Sigmoid colon (tissue), 6 donors: ENCODE measurements at regions not wholly inside any gene's neighbourhood (a gene's known extent, or its start where the extent isn't known, plus 50 kb on each side); places are given as distances from the start of the nearest gene placed in this dataset.

Experiments used
- DNase-seq: peaks from one replicate; pipeline ENCODE4 v3.0.0-alpha.2; 2019
- H3K27ac ChIP-seq, 4 donors: fragments of 200-600 bp; sonication (generic); one replicate each; pipeline ENCODE4 v1.5.1; 2016 to 2019; ENCODE audit warnings: mild to moderate bottlenecking in 1 of 4
- H3K27me3 ChIP-seq, 3 donors: fragments of 200-600 bp; sonication (generic); one replicate each; pipeline ENCODE4 v1.5.1; 2019; ENCODE audit warnings: mild to moderate bottlenecking in 1 of 3
- H3K36me3 ChIP-seq, 4 donors: fragments of 200-600 bp; sonication (generic); one replicate each; pipeline ENCODE4 v1.5.1; 2016 to 2019
- H3K4me1 ChIP-seq, 4 donors: fragments of 200-600 bp; sonication (generic); one replicate each; pipeline ENCODE4 v1.5.1; 2017 to 2019
- H3K4me3 ChIP-seq, 4 donors: fragments of 200-600 bp; sonication (generic); one replicate each; pipeline ENCODE4 v1.5.1; 2017 to 2019; ENCODE audit warnings: mild to moderate bottlenecking in 2 of 4, moderate library complexity in 1 of 4
- H3K9me3 ChIP-seq, 4 donors: fragments of 200-600 bp in 3 of 4; sonication (generic) in 3 of 4; one replicate each; pipeline versions ENCODE4 v1.5.1 to v1.6.1; 2013 to 2019
- CTCF ChIP-seq, 4 experiments: fragments of 450-650 bp in 3 of 4; fragments of 200-600 bp in 1 of 4; IDR thresholded peaks; one replicate each; pipeline ENCODE4 v1.5.1; 2016 to 2019; ENCODE audit warnings: antibody characterized with exemption in 4 of 4, mild to moderate bottlenecking in 3 of 4, moderate library complexity in 2 of 4
- EP300 ChIP-seq, 4 donors: sonication (generic); formaldehyde crosslinking; IDR thresholded peaks; one replicate each; pipeline ENCODE4 v1.6.1; 2017; ENCODE audit warnings: antibody characterized with exemption in 4 of 4
- POLR2A ChIP-seq, 2 donors: fragments of 450-650 bp; IDR thresholded peaks; one replicate each; pipeline ENCODE4 v1.6.1; 2016; ENCODE audit warnings: antibody characterized with exemption in 2 of 2, mild to moderate bottlenecking in 2 of 2, moderate library complexity in 2 of 2
- POLR2AphosphoS5 ChIP-seq, 4 donors: sonication (generic); formaldehyde crosslinking; IDR thresholded peaks; one replicate each; pipeline ENCODE4 v1.6.1; 2017; ENCODE audit warnings: antibody characterized with exemption in 4 of 4
- WGBS, 2 donors: extraction: QIAGEN DNeasy Blood & Tissue Kit; methylation state at CpG; one replicate each; pipeline ENCODE4 v1.1.7; 2013; 5-methylcytosine and 5-hydroxymethylcytosine counted together
- intact Hi-C: fragments of 100-400 bp; cut with DNase I; formaldehyde crosslinking; loops from one replicate; pipeline ENCODE4 v1.15.1; 2023
- small RNA-seq, 3 donors: library from RNA; depleted of rRNA; stranded (forward); fragments of <200 nt; gene quantifications; one replicate each; pipeline ENCODE3, GENCODE V24; 2016
- donor health status: healthy with polysubstance abuse.
- donor health status: healthy.

- intact Hi-C loops = no loop called here
- no peaks in the 10 kb centered on the region for H3K4me1 ChIP-seq
- no peaks in the 10 kb centered on the region for H3K9me3 ChIP-seq
- no peaks in the 10 kb centered on the region for H3K36me3 ChIP-seq
- TF ChIP-seq EP300 (IDR thresholded peaks at IDR 0.05) = no peak
- TF ChIP-seq POLR2A (IDR thresholded peaks at IDR 0.05) = no peak
- TF ChIP-seq CTCF (IDR thresholded peaks at IDR 0.05) = no peak
- no peak for TF ChIP-seq POLR2AphosphoS5 (IDR thresholded peaks at IDR 0.05)
- no peak overlapping the region for H3K27ac ChIP-seq
- WGBS, 2 donors = 65 to 85% methylated on average over 1 of the region's 1 CpG
- no peak for DNase-seq
- H3K4me3 ChIP-seq = no peak overlapping the region
- H3K27me3 ChIP-seq = peaks cover 0 to 26% (median 3%) of the 10 kb centered on the region in 3 donors
These were observed 62.5 kb upstream of the CDH4 start for GRCh38 chr20:61189534-61189933.

GRCh38 chr20:61191096-61191495, 61.0 kb upstream of the CDH4 start:
- intact Hi-C loops = no loop called here
- WGBS, 2 donors = 93% methylated on average over 9 of the region's 9 CpGs
- no peak overlapping the region for H3K4me3 ChIP-seq
- TF ChIP-seq EP300 (IDR thresholded peaks at IDR 0.05) (no peak), POLR2A (IDR thresholded peaks at IDR 0.05) (no peak), POLR2AphosphoS5 (IDR thresholded peaks at IDR 0.05) (no peak), CTCF (IDR thresholded peaks at IDR 0.05) (no peak)
- no peaks in the 10 kb centered on the region for H3K4me1 ChIP-seq
- no peaks in the 10 kb centered on the region for H3K9me3 ChIP-seq
- no peak overlapping the region for H3K27ac ChIP-seq
- H3K27me3 ChIP-seq = peaks cover 0 to 32% (median 6%) of the 10 kb centered on the region in 3 donors
- no peaks in the 10 kb centered on the region for H3K36me3 ChIP-seq
- DNase-seq = no peak

- no peak overlapping the region for H3K27ac ChIP-seq
- no peak for TF ChIP-seq POLR2AphosphoS5 (IDR thresholded peaks at IDR 0.05)
- TF ChIP-seq EP300 (IDR thresholded peaks at IDR 0.05) = no peak
- no peak for TF ChIP-seq CTCF (IDR thresholded peaks at IDR 0.05)
- TF ChIP-seq POLR2A (IDR thresholded peaks at IDR 0.05) = no peak
- intact Hi-C loops = no loop called here
- 71 to 77% methylated on average over 10 of the region's 10 CpGs for WGBS, 2 donors
- no peak overlapping the region for H3K4me3 ChIP-seq
- H3K4me1 ChIP-seq = no peaks in the 10 kb centered on the region
- DNase-seq = no peak
- H3K9me3 ChIP-seq = no peaks in the 10 kb centered on the region
- peaks cover 0 to 36% (median 6%) of the 10 kb centered on the region in 3 donors for H3K27me3 ChIP-seq
- H3K36me3 ChIP-seq = no peaks in the 10 kb centered on the region
These were observed 59.6 kb upstream of the CDH4 start for GRCh38 chr20:61192337-61192950.

GRCh38 chr20:61193164-61193563, 58.9 kb upstream of the CDH4 start:
- Histone ChIP-seq H3K27ac (no peak overlapping the region), H3K36me3 (no peaks in the 10 kb centered on the region), H3K27me3 (peaks cover 0 to 39% (median 6%) of the 10 kb centered on the region in 3 donors), H3K4me1 (no peaks in the 10 kb centered on the region), H3K4me3 (no peak overlapping the region), H3K9me3 (no peaks in the 10 kb centered on the region)
- 85% methylated on average over 15 of the region's 15 CpGs for WGBS, 2 donors
- no peak for DNase-seq
- no peak for TF ChIP-seq POLR2A (IDR thresholded peaks at IDR 0.05)
- TF ChIP-seq POLR2AphosphoS5 (IDR thresholded peaks at IDR 0.05) = no peak
- TF ChIP-seq EP300 (IDR thresholded peaks at IDR 0.05) = no peak
- TF ChIP-seq CTCF (IDR thresholded peaks at IDR 0.05) = no peak
- intact Hi-C loops = no loop called here

Small RNA genes in the stretch of these regions (small RNA-seq; reads per million reads assigned to genes)
- gene MIR4533 (0 reads per million in 3 donors), gene MIR548AG2 (0 to 0.73 (median 0.11) reads per million in 3 donors), gene MIR646 (0 reads per million in 3 donors)
